DND-41 (cell line): ENCODE measurements at regions not wholly inside any gene's neighbourhood (a gene's known extent, or its start where the extent isn't known, plus 50 kb on each side); places are given as distances from the start of the nearest gene placed in this dataset.
"Not testable (repeated sequence)": the region's sequence is repeated elsewhere in the genome, so short reads cannot be mapped to it uniquely, and the experiment has no call there.

Experiments used
- ATAC-seq: fragments of 200-7000 bp; cut with Tn5 transposase; 3 replicates; pipeline ENCODE4 v1.9.1; 2021; ENCODE audit warnings: low read depth; ENCODE audit not compliant: insufficient read depth
- DNase-seq: peaks from one replicate; pipeline ENCODE4 v3.0.0-alpha.2; 2020
- H2AFZ ChIP-seq: 2 replicates; pipeline ENCODE4 v1.6.0; 2012; ENCODE audit warnings: low read depth, low read length
- H3K27ac ChIP-seq: 2 replicates; pipeline ENCODE4 v1.5.1; 2012; ENCODE audit warnings: low read length, inconsistent platforms
- H3K27me3 ChIP-seq: fragments of 200-600 bp; sonication (generic); 2 replicates; pipeline ENCODE4 v1.6.0; 2012; ENCODE audit warnings: low read length, mild to moderate bottlenecking, inconsistent platforms; ENCODE audit not compliant: insufficient read depth, poor library complexity
- H3K36me3 ChIP-seq: 2 replicates; pipeline ENCODE4 v1.5.1; 2012; ENCODE audit warnings: low read length, inconsistent platforms; ENCODE audit not compliant: insufficient read depth
- H3K4me1 ChIP-seq: 2 replicates; pipeline ENCODE4 v1.5.1; 2012; ENCODE audit warnings: mild to moderate bottlenecking, low read length; ENCODE audit not compliant: insufficient read depth
- H3K4me2 ChIP-seq: 2 replicates; pipeline ENCODE4 v1.6.0; 2012; ENCODE audit warnings: mild to moderate bottlenecking, moderate library complexity, low read length, inconsistent platforms; ENCODE audit not compliant: insufficient read depth
- H3K4me3 ChIP-seq, 2 experiments: fragments of 200-600 bp in 1 of 2; shearing (Covaris generic) in 1 of 2; 2 replicates each; pipeline ENCODE4 v1.5.1; 2012 to 2016; ENCODE audit warnings: inconsistent platforms in 2 of 2, low read length in 2 of 2, mild to moderate bottlenecking in 2 of 2, low read depth in 1 of 2, moderate library complexity in 1 of 2
- H3K79me2 ChIP-seq: 2 replicates; pipeline ENCODE4 v1.6.0; 2012; ENCODE audit warnings: low read length, inconsistent platforms; ENCODE audit not compliant: insufficient read depth
- H3K9ac ChIP-seq: 2 replicates; pipeline ENCODE4 v1.6.0; 2012; ENCODE audit warnings: low read depth, mild to moderate bottlenecking, inconsistent platforms, low read length, moderate library complexity
- H3K9me3 ChIP-seq: 2 replicates; pipeline ENCODE4 v1.5.1; 2012; ENCODE audit warnings: low read length, moderate library complexity, mild to moderate bottlenecking, inconsistent platforms; ENCODE audit not compliant: insufficient read depth, severe bottlenecking
- H4K20me1 ChIP-seq: 2 replicates; pipeline ENCODE4 v1.6.0; 2012; ENCODE audit warnings: low read length; ENCODE audit not compliant: insufficient read depth
- CTCF ChIP-seq: IDR thresholded peaks from 2 replicates; pipeline ENCODE4 v1.5.1; 2012; ENCODE audit warnings: borderline replicate concordance, low read length, moderate library complexity, mild to moderate bottlenecking; ENCODE audit not compliant: poor library complexity, severe bottlenecking; ENCODE audit errors: extremely low read depth
- EZH2 ChIP-seq: IDR thresholded peaks from 3 replicates; pipeline ENCODE4 v1.6.1; 2012; ENCODE audit warnings: borderline replicate concordance, low read depth, mild to moderate bottlenecking, moderate library complexity, low read length, inconsistent platforms; ENCODE audit not compliant: severe bottlenecking

- TF ChIP-seq CTCF (no peak), EZH2 (no peak)
- H3K4me2 ChIP-seq = no peak overlapping the region
- no peak overlapping the region for H3K9ac ChIP-seq
- no peaks in the 10 kb centered on the region for H3K27me3 ChIP-seq
- no peak for ATAC-seq
- no peak overlapping the region for H3K27ac ChIP-seq
- no peak overlapping the region for H3K4me3 ChIP-seq
- H2AFZ ChIP-seq = no peak overlapping the region
- no peaks in the 10 kb centered on the region for H3K4me1 ChIP-seq
- no peaks in the 10 kb centered on the region for H3K79me2 ChIP-seq
- H3K9me3 ChIP-seq = no peaks in the 10 kb centered on the region
- H4K20me1 ChIP-seq = no peaks in the 10 kb centered on the region
- DNase-seq = no peak
- no peaks in the 10 kb centered on the region for H3K36me3 ChIP-seq
Observed at GRCh38 chr1:219066098-219066497, 107.6 kb upstream of the LYPLAL1 start.

- peak; percentile 27 for TF ChIP-seq CTCF
- TF ChIP-seq EZH2 = no peak
- Histone ChIP-seq H2AFZ (no peak overlapping the region), H3K79me2 (no peaks in the 10 kb centered on the region)
Observed at GRCh38 chr1:219066631-219067349, 106.9 kb upstream of the LYPLAL1 start.

GRCh38 chr1:219067350-219067712 is 106.3 kb upstream of the LYPLAL1 start:
- Histone ChIP-seq H3K27me3 (no peaks in the 10 kb centered on the region), H3K9me3 (no peaks in the 10 kb centered on the region), H3K79me2 (no peaks in the 10 kb centered on the region), H2AFZ (no peak overlapping the region), H3K4me3 (no peak overlapping the region), H3K9ac (no peak overlapping the region), H3K27ac (no peak overlapping the region), H3K4me1 (no peaks in the 10 kb centered on the region), H3K4me2 (no peak overlapping the region), H4K20me1 (no peaks in the 10 kb centered on the region), H3K36me3 (no peaks in the 10 kb centered on the region)
- TF ChIP-seq EZH2 = no peak
- no peak for TF ChIP-seq CTCF
- no peak for DNase-seq
- ATAC-seq = no peak

More at GRCh38 chr1:219066631-219067349, 106.9 kb upstream of the LYPLAL1 start:
- DNase-seq = no peak
- ATAC-seq = no peak
- Histone ChIP-seq H3K36me3 (no peaks in the 10 kb centered on the region), H3K9me3 (no peaks in the 10 kb centered on the region), H3K27ac (no peak overlapping the region), H3K4me3 (no peak overlapping the region), H3K4me2 (no peak overlapping the region), H3K9ac (no peak overlapping the region), H4K20me1 (no peaks in the 10 kb centered on the region), H3K27me3 (no peaks in the 10 kb centered on the region), H3K4me1 (no peaks in the 10 kb centered on the region)

- ATAC-seq, H3K9me3 ChIP-seq, H3K9ac ChIP-seq: not testable (repeated sequence)
Observed at GRCh38 chr1:219070395-219070794, 103.3 kb upstream of the LYPLAL1 start.

More at GRCh38 chr1:219070395-219070794, 103.3 kb upstream of the LYPLAL1 start:
- not testable (repeated sequence) for H3K4me2 ChIP-seq, H2AFZ ChIP-seq, H3K79me2 ChIP-seq, H3K4me1 ChIP-seq, H3K27ac ChIP-seq, H3K27me3 ChIP-seq, H3K4me3 ChIP-seq, H3K36me3 ChIP-seq, H4K20me1 ChIP-seq, DNase-seq
